ENCODE measurements at regions not wholly inside any gene's neighbourhood (a gene's known extent, or its start where the extent isn't known, plus 50 kb on each side); places are given as distances from the start of the nearest gene placed in this dataset.

DNA sequence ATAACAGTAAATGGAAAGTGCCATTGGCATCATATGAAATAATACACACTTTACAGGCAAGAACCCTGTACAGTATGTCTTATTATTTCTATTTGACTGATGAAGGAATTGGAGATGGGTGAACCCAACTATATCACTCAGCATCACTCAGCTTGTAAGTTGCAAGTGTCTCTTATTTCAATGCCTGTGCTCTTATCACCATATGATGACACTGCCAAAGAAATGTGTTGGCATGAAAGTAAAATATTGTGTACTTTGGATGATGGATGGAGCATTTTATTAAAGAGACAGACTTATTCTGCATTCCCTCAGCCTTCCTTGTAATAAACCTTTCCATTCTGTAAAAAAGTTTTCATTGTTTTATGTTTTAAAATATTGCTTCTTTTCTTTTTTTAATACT, 927.5 kb upstream of the VRK2 start:
- H3K36me3 ChIP-seq: no peaks in the 10 kb centered on the region
- H3K4me3 ChIP-seq: no peak overlapping the region
- H3K4me1 ChIP-seq (ENCODE audit: low read depth): no peaks in the 10 kb centered on the region
- H3K27ac ChIP-seq: no peak overlapping the region
- TF ChIP-seq, protein P1, sequence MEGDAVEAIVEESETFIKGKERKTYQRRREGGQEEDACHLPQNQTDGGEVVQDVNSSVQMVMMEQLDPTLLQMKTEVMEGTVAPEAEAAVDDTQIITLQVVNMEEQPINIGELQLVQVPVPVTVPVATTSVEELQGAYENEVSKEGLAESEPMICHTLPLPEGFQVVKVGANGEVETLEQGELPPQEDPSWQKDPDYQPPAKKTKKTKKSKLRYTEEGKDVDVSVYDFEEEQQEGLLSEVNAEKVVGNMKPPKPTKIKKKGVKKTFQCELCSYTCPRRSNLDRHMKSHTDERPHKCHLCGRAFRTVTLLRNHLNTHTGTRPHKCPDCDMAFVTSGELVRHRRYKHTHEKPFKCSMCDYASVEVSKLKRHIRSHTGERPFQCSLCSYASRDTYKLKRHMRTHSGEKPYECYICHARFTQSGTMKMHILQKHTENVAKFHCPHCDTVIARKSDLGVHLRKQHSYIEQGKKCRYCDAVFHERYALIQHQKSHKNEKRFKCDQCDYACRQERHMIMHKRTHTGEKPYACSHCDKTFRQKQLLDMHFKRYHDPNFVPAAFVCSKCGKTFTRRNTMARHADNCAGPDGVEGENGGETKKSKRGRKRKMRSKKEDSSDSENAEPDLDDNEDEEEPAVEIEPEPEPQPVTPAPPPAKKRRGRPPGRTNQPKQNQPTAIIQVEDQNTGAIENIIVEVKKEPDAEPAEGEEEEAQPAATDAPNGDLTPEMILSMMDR (IDR thresholded peaks at IDR 0.05; ENCODE audit: low read depth, low read length): no peak
- H3K9me3 ChIP-seq (ENCODE audit: low read depth): no peaks in the 10 kb centered on the region
- no peaks in the 10 kb centered on the region for H3K27me3 ChIP-seq
- no peak for DNase-seq (ENCODE audit: low read depth in 1 of 2, low spot score in 1 of 2)

DNA sequence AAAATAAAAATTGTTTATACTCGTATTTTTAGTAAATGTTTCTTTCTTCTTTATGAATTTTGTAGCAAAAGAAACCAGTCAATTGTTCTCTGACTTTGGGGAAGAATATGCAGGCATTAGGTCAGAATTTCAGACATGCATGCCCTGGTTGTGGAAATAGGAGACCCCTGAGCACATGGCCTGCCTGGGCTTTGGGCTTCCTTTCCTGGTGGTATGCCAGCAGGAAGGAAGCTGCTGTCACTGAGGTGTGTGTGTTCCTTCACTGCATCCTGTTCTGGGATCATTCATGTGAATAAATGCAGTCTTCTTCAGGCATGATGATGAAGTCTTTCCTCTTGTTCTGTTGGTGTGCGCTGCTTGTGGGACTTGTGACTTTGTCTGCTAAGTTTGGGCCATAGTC, 920.2 kb upstream of the VRK2 start:
- H3K27ac ChIP-seq: no peak overlapping the region
- TF ChIP-seq, protein P1 (IDR thresholded peaks at IDR 0.05; ENCODE audit: low read depth, low read length): no peak
- no peaks in the 10 kb centered on the region for H3K27me3 ChIP-seq
- no peak for DNase-seq (ENCODE audit: low read depth in 1 of 2, low spot score in 1 of 2)
- H3K4me3 ChIP-seq: no peak overlapping the region
- no peaks in the 10 kb centered on the region for H3K9me3 ChIP-seq (ENCODE audit: low read depth)
- H3K4me1 ChIP-seq (ENCODE audit: low read depth): no peaks in the 10 kb centered on the region
- no peaks in the 10 kb centered on the region for H3K36me3 ChIP-seq

DNA sequence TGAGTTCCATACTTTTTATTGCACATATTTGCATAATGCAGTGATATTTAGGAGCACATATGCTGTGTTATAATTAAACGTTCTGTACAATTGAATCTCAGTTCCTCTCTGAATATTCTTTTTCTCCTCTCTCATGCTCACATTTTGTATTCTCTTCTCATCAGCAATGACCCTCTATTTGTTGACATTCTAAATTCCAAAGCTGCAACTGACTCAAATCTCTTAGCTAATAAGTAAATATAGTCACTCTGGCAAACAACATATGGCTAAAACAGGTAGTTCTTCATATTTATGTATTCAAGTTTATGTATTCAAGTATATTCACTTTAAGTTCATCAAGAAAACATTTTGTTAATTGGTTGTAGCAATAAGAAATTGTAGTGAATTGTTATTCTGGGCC, 907.4 kb upstream of the VRK2 start:
- Histone ChIP-seq H3K4me3 (no peak overlapping the region), H3K9me3 (ENCODE audit: low read depth) (no peaks in the 10 kb centered on the region), H3K27ac (no peak overlapping the region), H3K27me3 (peaks cover 4% of the 10 kb centered on the region), H3K36me3 (no peaks in the 10 kb centered on the region), H3K4me1 (ENCODE audit: low read depth) (no peaks in the 10 kb centered on the region)
- TF ChIP-seq, protein P1 (IDR thresholded peaks at IDR 0.05; ENCODE audit: low read depth, low read length): no peak
- no peak for DNase-seq (ENCODE audit: low read depth in 1 of 2, low spot score in 1 of 2)

DNA sequence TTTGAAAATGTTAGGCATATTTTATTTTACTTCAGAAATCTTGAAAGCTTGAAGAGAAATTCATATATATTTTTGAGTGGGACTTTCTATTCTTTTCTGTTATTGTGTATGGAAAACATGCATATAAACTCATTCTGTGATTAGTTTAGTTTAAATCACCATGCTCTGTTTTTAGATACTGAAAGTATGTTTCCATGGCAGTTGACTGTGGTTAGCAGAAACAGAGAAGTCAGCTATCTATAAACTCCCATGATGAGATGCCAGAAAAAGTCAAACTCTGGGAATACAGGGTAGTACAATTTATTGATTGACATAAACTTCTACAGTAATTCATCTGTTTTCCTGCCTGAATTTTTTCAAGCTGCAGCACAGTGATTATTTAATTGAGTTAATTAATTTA, 905.3 kb upstream of the VRK2 start:
- Histone ChIP-seq H3K4me1 (ENCODE audit: low read depth) (no peaks in the 10 kb centered on the region), H3K9me3 (ENCODE audit: low read depth) (no peaks in the 10 kb centered on the region), H3K36me3 (no peaks in the 10 kb centered on the region), H3K4me3 (no peak overlapping the region), H3K27me3 (peaks cover 4% of the 10 kb centered on the region), H3K27ac (no peak overlapping the region)
- TF ChIP-seq, protein P1 (IDR thresholded peaks at IDR 0.05; ENCODE audit: low read depth, low read length): no peak
- DNase-seq (ENCODE audit: low read depth in 1 of 2, low spot score in 1 of 2): no peak

DNA sequence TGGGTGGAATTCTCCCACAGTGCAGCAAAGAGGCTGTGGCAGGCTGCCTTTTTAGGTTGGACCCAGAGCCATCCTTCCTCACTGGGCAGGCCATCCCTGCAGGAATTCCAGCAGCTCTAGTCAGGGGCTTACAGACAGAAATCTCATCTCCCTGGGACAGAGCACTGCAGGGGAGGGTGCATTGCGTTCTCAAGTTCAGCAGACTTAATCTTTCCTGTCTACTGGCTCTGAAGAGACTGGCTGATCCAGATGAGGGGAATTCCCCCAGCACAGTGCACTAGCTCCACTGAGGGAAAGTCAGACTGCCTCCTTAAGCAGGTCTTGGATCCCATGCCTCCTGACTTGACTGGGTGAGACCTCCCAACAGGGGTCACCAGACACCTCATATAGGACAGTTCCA, 899.7 kb upstream of the VRK2 start:
- TF ChIP-seq, protein P1 (IDR thresholded peaks at IDR 0.05; ENCODE audit: low read depth, low read length): no peak
- H3K4me1 ChIP-seq (ENCODE audit: low read depth): no peaks in the 10 kb centered on the region
- H3K9me3 ChIP-seq (ENCODE audit: low read depth): no peaks in the 10 kb centered on the region
- H3K4me3 ChIP-seq: no peak overlapping the region
- DNase-seq (ENCODE audit: low read depth in 1 of 2, low spot score in 1 of 2): no peak
- no peak overlapping the region for H3K27ac ChIP-seq
- no peaks in the 10 kb centered on the region for H3K36me3 ChIP-seq
- peaks cover 9% of the 10 kb centered on the region for H3K27me3 ChIP-seq

All from cardiac muscle cell (in vitro differentiated cells and primary cell).